MM.1S (cell line): ENCODE measurements at regions not wholly inside any gene's neighbourhood (a gene's known extent, or its start where the extent isn't known, plus 50 kb on each side); places are given as distances from the start of the nearest gene placed in this dataset.

Experiments used
- DNase-seq: peaks from one replicate; pipeline ENCODE4 v3.0.0-alpha.2; 2015
- H2AFZ ChIP-seq: fragments of 300-600 bp; sonication (generic); 2 replicates; pipeline ENCODE4 v1.6.0; 2016; ENCODE audit warnings: antibody characterized with exemption, low read length
- H3F3A ChIP-seq: fragments of 300-600 bp; sonication (generic); 2 replicates; pipeline ENCODE4 v1.6.1; 2016; ENCODE audit warnings: mild to moderate bottlenecking, antibody characterized with exemption, low read length, moderate library complexity, mixed read lengths; ENCODE audit not compliant: insufficient read depth
- H3K27ac ChIP-seq: fragments of 300-600 bp; sonication (generic); 2 replicates; pipeline ENCODE4 v1.5.1; 2016; ENCODE audit warnings: mild to moderate bottlenecking, low read length
- H3K27me3 ChIP-seq: fragments of 300-600 bp; sonication (generic); replicated peaks from 2 replicates; pipeline ENCODE4 v1.6.0; 2016; ENCODE audit warnings: low read length; ENCODE audit not compliant: insufficient read depth
- H3K36me3 ChIP-seq: fragments of 300-600 bp; sonication (generic); replicated peaks from 2 replicates; pipeline ENCODE4 v1.6.1; 2016; ENCODE audit warnings: mild to moderate bottlenecking, low read length, mixed read lengths; ENCODE audit not compliant: insufficient read depth
- H3K4me1 ChIP-seq: fragments of 300-600 bp; sonication (generic); 2 replicates; pipeline ENCODE4 v1.6.1; 2016; ENCODE audit warnings: low read length, mixed read lengths
- H3K4me2 ChIP-seq: fragments of 300-600 bp; sonication (generic); 2 replicates; pipeline ENCODE4 v1.6.0; 2016; ENCODE audit warnings: low read depth, low read length
- H3K4me3 ChIP-seq: fragments of 300-600 bp; sonication (generic); 2 replicates; pipeline ENCODE4 v1.5.1; 2016; ENCODE audit warnings: low read length, mixed read lengths
- H3K79me2 ChIP-seq: fragments of 300-600 bp; sonication (generic); 2 replicates; pipeline ENCODE4 v1.6.1; 2016; ENCODE audit warnings: mixed run types, low read length, mixed read lengths
- H3K9ac ChIP-seq: fragments of 300-600 bp; sonication (generic); 2 replicates; pipeline ENCODE4 v1.6.1; 2016; ENCODE audit warnings: low read length, mixed read lengths
- H3K9me2 ChIP-seq: fragments of 300-600 bp; sonication (generic); replicated peaks from 2 replicates; pipeline ENCODE4 v1.6.1; 2016; ENCODE audit warnings: mild to moderate bottlenecking, low read length, mixed read lengths; ENCODE audit not compliant: insufficient read depth
- H3K9me3 ChIP-seq: fragments of 300-600 bp; sonication (generic); replicated peaks from 2 replicates; pipeline ENCODE4 v1.6.1; 2016; ENCODE audit warnings: mild to moderate bottlenecking, low read length, mixed read lengths; ENCODE audit not compliant: insufficient read depth
- H4K20me1 ChIP-seq: fragments of 300-600 bp; sonication (generic); 2 replicates; pipeline ENCODE4 v1.6.1; 2016; ENCODE audit warnings: mild to moderate bottlenecking, low read length, moderate library complexity, mixed read lengths; ENCODE audit not compliant: insufficient read depth
- EZH2 ChIP-seq: fragments of 300-600 bp; sonication (generic); optimal IDR thresholded peaks from 2 replicates; pipeline ENCODE3; 2017; ENCODE audit warnings: low read depth, mild to moderate bottlenecking, antibody characterized with exemption, low read length, mixed read lengths
- EZH2phosphoT487 ChIP-seq: fragments of 300-600 bp; sonication (generic); IDR thresholded peaks from 2 replicates; pipeline ENCODE4 v1.6.1; 2018; ENCODE audit warnings: antibody characterized with exemption, low read length
- TF ChIP-seq, protein P1 (sequence below): fragments of 300-600 bp; sonication (generic); IDR thresholded peaks from 2 replicates; pipeline ENCODE4 v1.5.1; 2016; ENCODE audit warnings: antibody characterized with exemption, low read length, mixed read lengths

DNA sequence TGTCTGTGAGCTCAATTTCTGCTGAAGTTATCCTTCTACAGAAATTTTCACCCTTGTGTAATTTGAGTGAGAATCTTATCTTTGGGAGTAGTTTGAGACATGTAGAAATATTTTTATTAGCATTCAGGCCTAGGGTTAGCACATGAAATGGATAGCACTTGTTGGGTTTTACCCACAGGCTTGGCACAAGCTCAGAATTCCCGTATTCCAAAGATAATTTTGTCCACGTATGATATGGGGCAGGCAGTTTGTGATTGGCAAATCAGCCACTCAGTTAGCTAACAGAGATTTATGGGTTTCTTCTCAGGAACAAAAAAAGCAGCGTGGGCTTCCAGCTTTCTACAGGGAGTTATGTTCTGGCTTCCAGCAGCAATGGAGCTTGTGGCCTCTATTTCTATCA lies 117.9 kb upstream of the DCAF8L1 start:
- no peaks in the 10 kb centered on the region for H3K4me1 ChIP-seq
- no peak overlapping the region for H3K4me3 ChIP-seq
- H3K27ac ChIP-seq = no peak overlapping the region
- H3K27me3 ChIP-seq = no peaks in the 10 kb centered on the region
- no peaks in the 10 kb centered on the region for H3K9me3 ChIP-seq
- DNase-seq = no peak
- no peaks in the 10 kb centered on the region for H3K79me2 ChIP-seq
- no peak overlapping the region for H3K4me2 ChIP-seq
- no peak overlapping the region for H3K9ac ChIP-seq
- TF ChIP-seq, protein P1, sequence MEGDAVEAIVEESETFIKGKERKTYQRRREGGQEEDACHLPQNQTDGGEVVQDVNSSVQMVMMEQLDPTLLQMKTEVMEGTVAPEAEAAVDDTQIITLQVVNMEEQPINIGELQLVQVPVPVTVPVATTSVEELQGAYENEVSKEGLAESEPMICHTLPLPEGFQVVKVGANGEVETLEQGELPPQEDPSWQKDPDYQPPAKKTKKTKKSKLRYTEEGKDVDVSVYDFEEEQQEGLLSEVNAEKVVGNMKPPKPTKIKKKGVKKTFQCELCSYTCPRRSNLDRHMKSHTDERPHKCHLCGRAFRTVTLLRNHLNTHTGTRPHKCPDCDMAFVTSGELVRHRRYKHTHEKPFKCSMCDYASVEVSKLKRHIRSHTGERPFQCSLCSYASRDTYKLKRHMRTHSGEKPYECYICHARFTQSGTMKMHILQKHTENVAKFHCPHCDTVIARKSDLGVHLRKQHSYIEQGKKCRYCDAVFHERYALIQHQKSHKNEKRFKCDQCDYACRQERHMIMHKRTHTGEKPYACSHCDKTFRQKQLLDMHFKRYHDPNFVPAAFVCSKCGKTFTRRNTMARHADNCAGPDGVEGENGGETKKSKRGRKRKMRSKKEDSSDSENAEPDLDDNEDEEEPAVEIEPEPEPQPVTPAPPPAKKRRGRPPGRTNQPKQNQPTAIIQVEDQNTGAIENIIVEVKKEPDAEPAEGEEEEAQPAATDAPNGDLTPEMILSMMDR = no peak
- TF ChIP-seq EZH2phosphoT487 = no peak
- TF ChIP-seq EZH2 = no peak
- no peaks in the 10 kb centered on the region for H3K36me3 ChIP-seq
- H2AFZ ChIP-seq = no peak overlapping the region
- no peaks in the 10 kb centered on the region for H4K20me1 ChIP-seq
- H3K9me2 ChIP-seq = no peaks in the 10 kb centered on the region
- no peaks in the 10 kb centered on the region for H3F3A ChIP-seq

DNA sequence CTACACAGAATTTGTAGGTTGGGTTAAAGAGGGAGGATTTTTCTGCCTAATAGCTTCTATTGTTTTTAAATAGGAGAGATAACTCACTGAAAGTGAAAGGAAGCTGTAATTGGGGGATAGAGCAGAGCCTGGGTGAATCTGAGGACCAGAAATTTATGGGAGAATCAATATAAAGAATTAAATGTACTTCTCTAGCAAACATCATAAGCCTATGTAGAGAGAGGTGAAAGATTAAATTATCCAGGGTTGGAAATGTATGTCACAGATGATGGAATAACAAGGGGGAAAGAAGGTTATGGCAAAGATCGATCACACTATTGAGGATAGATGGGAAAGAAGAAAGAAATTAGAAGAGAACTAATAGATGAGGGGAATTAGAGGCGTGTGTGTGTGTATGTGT lies 104.4 kb upstream of the DCAF8L1 start:
- H3K27ac ChIP-seq = no peak overlapping the region
- no peaks in the 10 kb centered on the region for H3K4me1 ChIP-seq
- H3K9me2 ChIP-seq = no peaks in the 10 kb centered on the region
- H3K9ac ChIP-seq = no peak overlapping the region
- no peak overlapping the region for H3K4me2 ChIP-seq
- no peaks in the 10 kb centered on the region for H3K36me3 ChIP-seq
- no peaks in the 10 kb centered on the region for H4K20me1 ChIP-seq
- H3K9me3 ChIP-seq = no peaks in the 10 kb centered on the region
- no peak overlapping the region for H2AFZ ChIP-seq
- no peaks in the 10 kb centered on the region for H3F3A ChIP-seq
- TF ChIP-seq, protein P1 = no peak
- no peak for TF ChIP-seq EZH2phosphoT487
- TF ChIP-seq EZH2 = no peak
- H3K79me2 ChIP-seq = no peaks in the 10 kb centered on the region
- no peak for DNase-seq
- no peaks in the 10 kb centered on the region for H3K27me3 ChIP-seq
- H3K4me3 ChIP-seq = no peak overlapping the region

DNA sequence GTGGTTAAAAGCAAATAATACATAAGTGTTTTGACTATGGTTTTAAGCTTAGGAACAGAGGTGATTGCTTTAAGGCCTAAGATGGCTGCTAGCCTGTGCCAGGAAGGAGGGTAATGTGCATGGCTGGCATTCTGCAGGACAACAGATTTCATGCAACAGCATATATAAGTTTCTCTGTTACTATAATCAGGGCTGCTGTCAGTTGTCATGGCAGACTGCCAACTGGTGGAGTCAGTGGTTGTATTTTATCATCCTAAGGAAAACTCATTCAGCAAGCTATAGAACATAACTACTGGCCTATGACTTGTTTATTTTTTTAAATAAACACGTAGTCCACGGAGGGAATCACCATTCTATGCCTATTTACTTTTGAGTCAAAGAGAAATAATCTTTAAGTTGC lies 77.7 kb upstream of the DCAF8L1 start:
- Histone ChIP-seq H2AFZ (no peak overlapping the region), H3K4me2 (no peak overlapping the region), H3K27me3 (no peaks in the 10 kb centered on the region), H3K4me1 (no peaks in the 10 kb centered on the region), H4K20me1 (no peaks in the 10 kb centered on the region), H3K4me3 (no peak overlapping the region), H3K9me3 (no peaks in the 10 kb centered on the region), H3K9me2 (no peaks in the 10 kb centered on the region), H3F3A (no peaks in the 10 kb centered on the region), H3K27ac (no peak overlapping the region), H3K9ac (no peak overlapping the region), H3K79me2 (no peaks in the 10 kb centered on the region), H3K36me3 (no peaks in the 10 kb centered on the region)
- DNase-seq = no peak
- TF ChIP-seq, protein P1 = no peak
- no peak for TF ChIP-seq EZH2phosphoT487
- no peak for TF ChIP-seq EZH2
